Osteoblast (primary cell): ENCODE measurements at regions not wholly inside any gene's neighbourhood (a gene's known extent, or its start where the extent isn't known, plus 50 kb on each side); places are given as distances from the start of the nearest gene placed in this dataset.

Experiments used
- DNase-seq: peaks from one replicate; pipeline ENCODE4 v3.0.0; 2011; ENCODE audit warnings: low spot score, mixed read lengths; ENCODE audit not compliant: insufficient read length; ENCODE audit errors: missing footprints
- H2AFZ ChIP-seq: 2 replicates; pipeline ENCODE4 v1.6.0; 2011; ENCODE audit warnings: mild to moderate bottlenecking, low read length
- H3K27ac ChIP-seq: 2 replicates; pipeline ENCODE4 v1.5.1; 2011; ENCODE audit warnings: mild to moderate bottlenecking, low read depth, low read length, moderate library complexity
- H3K27me3 ChIP-seq: 2 replicates; pipeline ENCODE4 v1.6.0; 2012; ENCODE audit warnings: mild to moderate bottlenecking, control low read depth, inconsistent platforms, low read length, moderate library complexity; ENCODE audit not compliant: insufficient read depth
- H3K36me3 ChIP-seq: 2 replicates; pipeline ENCODE4 v1.5.1; 2011; ENCODE audit warnings: mild to moderate bottlenecking, low read length, control low read depth, moderate library complexity; ENCODE audit not compliant: insufficient read depth
- H3K4me1 ChIP-seq: 2 replicates; pipeline ENCODE4 v1.5.1; 2011; ENCODE audit warnings: mild to moderate bottlenecking, low read length, control low read depth, moderate library complexity; ENCODE audit not compliant: insufficient read depth
- H3K4me2 ChIP-seq: 2 replicates; pipeline ENCODE4 v1.6.0; 2011; ENCODE audit warnings: mild to moderate bottlenecking, low read length; ENCODE audit not compliant: insufficient read depth
- H3K4me3 ChIP-seq: fragments of 200-600 bp; sonication (generic); 3 replicates; pipeline ENCODE4 v1.5.1; 2012; ENCODE audit warnings: mild to moderate bottlenecking, low read length, inconsistent platforms; ENCODE audit not compliant: insufficient read depth
- H3K79me2 ChIP-seq: 2 replicates; pipeline ENCODE4 v1.6.0; 2012; ENCODE audit warnings: mild to moderate bottlenecking, low read length, control low read depth, inconsistent platforms; ENCODE audit not compliant: insufficient read depth
- H3K9me3 ChIP-seq: 2 replicates; pipeline ENCODE4 v1.5.1; 2011; ENCODE audit warnings: low read depth, low read length, control low read depth
- H4K20me1 ChIP-seq: 2 replicates; pipeline ENCODE4 v1.6.0; 2012; ENCODE audit warnings: mild to moderate bottlenecking, low read length, control low read depth; ENCODE audit not compliant: insufficient read depth
- CTCF ChIP-seq: IDR thresholded peaks from 2 replicates; pipeline ENCODE4 v1.5.1; 2011; ENCODE audit warnings: mild to moderate bottlenecking, low read depth, low read length, moderate library complexity; ENCODE audit errors: extremely low read depth

- no peak for DNase-seq
- Histone ChIP-seq H2AFZ (no peak overlapping the region), H3K36me3 (no peaks in the 10 kb centered on the region), H4K20me1 (no peaks in the 10 kb centered on the region), H3K9me3 (no peaks in the 10 kb centered on the region), H3K4me1 (no peaks in the 10 kb centered on the region), H3K4me2 (no peak overlapping the region), H3K79me2 (no peaks in the 10 kb centered on the region), H3K27ac (no peak overlapping the region), H3K4me3 (no peak overlapping the region), H3K27me3 (no peaks in the 10 kb centered on the region)
- TF ChIP-seq CTCF: no peak
Measured at GRCh38 chr16:13312063-13312462, 410.7 kb downstream of the SHISA9 start.

- Histone ChIP-seq H3K36me3 (no peaks in the 10 kb centered on the region), H3K27ac (no peak overlapping the region), H3K9me3 (no peaks in the 10 kb centered on the region), H2AFZ (no peak overlapping the region), H3K4me2 (no peak overlapping the region), H4K20me1 (no peaks in the 10 kb centered on the region), H3K4me3 (no peak overlapping the region), H3K27me3 (no peaks in the 10 kb centered on the region), H3K79me2 (no peaks in the 10 kb centered on the region), H3K4me1 (no peaks in the 10 kb centered on the region)
- no peak for TF ChIP-seq CTCF
- no peak for DNase-seq
Measured at GRCh38 chr16:13313351-13313750, 412.0 kb downstream of the SHISA9 start.

GRCh38 chr16:13314633-13315032 is 413.2 kb downstream of the SHISA9 start:
- TF ChIP-seq CTCF: no peak

GRCh38 chr16:13315642-13316427 is 414.4 kb downstream of the SHISA9 start:
- TF ChIP-seq CTCF: no peak
- Histone ChIP-seq H3K4me3 (no peak overlapping the region), H3K79me2 (no peaks in the 10 kb centered on the region), H3K4me1 (no peaks in the 10 kb centered on the region), H3K4me2 (peak overlapping the region; percentile 15), H4K20me1 (no peaks in the 10 kb centered on the region), H3K27ac (no peak overlapping the region), H3K36me3 (no peaks in the 10 kb centered on the region), H3K27me3 (no peaks in the 10 kb centered on the region), H3K9me3 (no peaks in the 10 kb centered on the region), H2AFZ (no peak overlapping the region)
- no peak for DNase-seq

More at GRCh38 chr16:13314633-13315032, 413.2 kb downstream of the SHISA9 start:
- no peaks in the 10 kb centered on the region for H3K36me3 ChIP-seq
- no peaks in the 10 kb centered on the region for H3K27me3 ChIP-seq
- no peak overlapping the region for H3K27ac ChIP-seq
- H3K79me2 ChIP-seq: no peaks in the 10 kb centered on the region
- H4K20me1 ChIP-seq: no peaks in the 10 kb centered on the region
- H3K9me3 ChIP-seq: no peaks in the 10 kb centered on the region
- H3K4me1 ChIP-seq: no peaks in the 10 kb centered on the region
- DNase-seq: no peak
- no peak overlapping the region for H2AFZ ChIP-seq
- no peak overlapping the region for H3K4me2 ChIP-seq
- no peak overlapping the region for H3K4me3 ChIP-seq
